DMS79 (cell line): ENCODE measurements at regions not wholly inside any gene's neighbourhood (a gene's known extent, or its start where the extent isn't known, plus 50 kb on each side); places are given as distances from the start of the nearest gene placed in this dataset.
"Not testable (repeated sequence)": the region's sequence is repeated elsewhere in the genome, so short reads cannot be mapped to it uniquely, and the experiment has no call there.

Source experiments
- DNase-seq: peaks from one replicate; lab custom pipeline; 2025; lab: John Stamatoyannopoulos, UW

DNA sequence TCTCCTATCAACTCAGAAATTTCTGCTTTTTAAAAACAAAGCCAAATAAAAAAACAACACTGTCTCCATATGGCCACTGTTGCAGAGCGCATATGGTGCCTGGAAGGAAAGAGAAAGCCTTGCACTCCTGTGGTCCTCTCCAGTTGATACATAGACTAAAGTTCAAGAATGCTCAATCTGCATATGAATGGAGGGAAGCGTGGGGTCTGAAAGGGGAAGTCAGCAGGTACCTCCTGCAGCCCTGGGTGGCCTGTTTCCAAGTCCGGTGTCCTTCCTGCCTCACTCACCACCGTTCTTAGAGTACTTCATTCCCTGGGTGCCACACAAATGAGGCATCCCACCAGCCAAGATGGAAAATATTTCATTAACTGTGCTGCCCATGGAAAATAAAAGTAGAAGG lies 138.3 kb upstream of the PALS2 start:
- DNase-seq: no peak

DNA sequence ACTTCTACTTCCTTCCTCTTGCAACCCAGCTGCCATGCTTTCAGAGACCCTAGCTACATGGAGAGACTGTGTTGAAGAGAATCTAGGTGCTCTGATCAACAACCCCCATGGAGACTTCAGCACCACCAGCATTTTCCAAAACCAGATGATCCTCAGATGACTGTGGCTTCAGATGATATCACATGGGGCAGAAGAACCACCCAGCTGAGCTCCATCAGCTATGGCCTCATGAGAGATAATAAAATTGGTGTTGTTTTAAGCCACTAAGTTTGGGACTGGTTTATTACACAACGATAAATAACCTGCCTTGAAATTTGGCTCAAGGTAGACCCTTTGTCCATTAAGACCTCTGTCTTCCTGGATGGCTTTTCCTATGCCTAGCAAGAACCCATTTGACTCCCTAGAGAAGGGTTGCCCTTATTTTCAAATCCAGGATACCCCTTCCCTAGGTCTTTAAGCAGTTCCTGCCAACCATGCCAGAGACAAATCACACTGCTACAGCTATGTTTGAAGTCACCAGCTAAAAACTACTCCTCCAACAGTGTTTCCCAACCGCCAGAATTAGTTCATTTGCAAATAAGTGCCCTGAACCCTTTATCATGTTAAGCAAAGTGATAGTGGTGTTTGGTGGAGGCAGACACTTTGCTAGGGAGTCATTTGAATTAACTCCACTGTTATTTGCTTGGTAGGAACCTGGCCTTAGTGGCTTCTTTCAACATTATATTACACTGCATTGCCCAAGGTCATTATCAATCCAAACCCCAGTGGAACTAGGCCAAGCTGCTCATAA lies 136.9 kb upstream of the PALS2 start:
- DNase-seq: no peak

DNA sequence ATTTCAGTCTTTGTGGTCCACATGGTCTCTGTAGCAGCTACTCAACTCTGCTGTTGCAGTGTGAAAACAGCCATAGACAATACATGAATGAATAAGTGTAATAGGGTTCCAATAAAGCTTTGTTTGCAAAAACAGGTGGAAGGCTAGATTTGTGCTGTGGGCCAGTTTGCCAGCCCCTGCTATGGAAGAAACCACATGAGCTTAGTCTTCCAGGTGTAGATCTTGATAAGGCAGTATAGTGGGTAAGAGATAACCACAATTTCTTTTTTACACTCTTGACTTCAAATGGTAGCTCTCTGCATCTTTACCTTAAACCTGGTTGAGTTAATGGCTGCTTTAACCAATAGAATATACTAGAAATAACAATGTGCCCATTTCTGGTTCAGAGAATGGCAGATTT lies 135.0 kb upstream of the PALS2 start:
- no peak for DNase-seq

GRCh38 chr7:24439104-24439503 lies 134.1 kb upstream of the PALS2 start:
- not testable (repeated sequence) for DNase-seq

DNA sequence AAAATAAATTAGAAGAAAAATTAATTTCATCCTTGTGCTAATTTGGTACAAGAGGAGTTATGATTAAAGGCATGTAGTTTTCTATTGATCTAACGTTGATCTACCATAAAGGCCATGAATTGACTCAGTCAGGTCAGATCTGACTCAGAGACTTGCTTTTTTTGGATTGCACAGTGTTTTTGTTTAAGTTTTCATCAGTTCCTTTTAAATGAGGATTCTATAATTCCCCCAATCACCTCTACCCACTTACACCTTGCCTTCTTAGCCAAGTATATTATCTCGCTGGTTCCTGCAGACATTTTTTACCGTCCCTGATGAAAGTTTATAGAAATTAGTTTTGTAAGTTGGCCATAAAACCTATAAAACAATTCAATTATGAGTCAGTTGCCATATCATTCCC lies 132.4 kb upstream of the PALS2 start:
- no peak for DNase-seq

DNA sequence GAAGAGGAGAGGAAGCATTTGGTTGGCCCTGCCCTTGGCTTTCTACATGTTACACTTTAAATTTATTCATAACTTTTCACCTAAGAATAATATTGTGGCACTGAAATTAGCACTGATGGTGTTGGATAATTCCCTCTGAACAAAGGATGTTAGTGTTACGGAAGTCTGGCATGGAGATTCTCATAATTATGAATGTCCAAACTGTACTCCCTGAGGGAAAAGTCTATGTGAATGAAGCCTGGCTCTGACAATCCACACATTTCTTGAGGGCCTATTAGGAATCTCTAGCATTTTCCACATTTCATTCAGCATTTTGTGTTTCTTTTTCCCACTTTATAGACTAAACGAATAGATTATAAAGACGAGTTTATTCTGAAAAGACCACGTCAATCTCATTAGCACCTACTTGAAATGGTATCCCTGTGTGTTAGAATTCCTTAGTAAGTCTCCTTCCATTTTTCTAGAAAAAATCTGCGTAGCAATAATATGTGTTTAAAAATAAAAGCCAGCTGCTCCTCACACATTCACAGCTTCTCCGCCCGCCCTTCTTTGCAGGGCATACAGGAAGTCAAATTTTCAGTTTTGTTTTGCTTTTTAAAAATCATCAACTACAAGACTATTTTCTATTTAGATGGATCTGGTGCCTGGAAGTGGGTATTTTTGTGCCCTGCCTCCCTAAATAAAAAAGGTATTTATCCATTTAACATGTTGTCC lies 131.8 kb upstream of the PALS2 start:
- no peak for DNase-seq

GRCh38 chr7:24442170-24442777 lies 131.0 kb upstream of the PALS2 start:
- no peak for DNase-seq

GRCh38 chr7:24444666-24445440 lies 128.4 kb upstream of the PALS2 start:
- DNase-seq: no peak

GRCh38 chr7:24448038-24448437 lies 125.2 kb upstream of the PALS2 start:
- DNase-seq: no peak

DNA sequence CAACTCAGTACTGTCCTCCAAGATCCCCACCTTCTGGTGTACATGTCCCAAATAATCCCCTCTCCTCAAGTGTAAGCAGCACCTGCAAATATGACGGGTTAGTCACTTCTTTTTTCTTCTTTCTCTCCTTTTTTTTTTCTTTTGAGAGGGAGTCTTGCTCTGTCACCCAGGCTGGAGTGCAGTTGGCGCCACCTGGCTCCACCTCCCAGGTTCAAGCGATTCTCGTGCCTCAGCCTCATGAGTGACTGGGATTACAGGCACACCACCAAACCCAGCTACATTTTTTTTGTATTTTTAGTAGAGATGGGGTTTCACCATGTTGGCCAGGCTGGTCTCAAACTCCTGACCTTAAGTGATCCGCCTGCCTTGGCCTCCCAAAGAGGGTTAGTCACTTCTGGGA lies 123.8 kb upstream of the PALS2 start:
- DNase-seq: not testable (repeated sequence)

GRCh38 chr7:24455813-24456525 lies 117.3 kb upstream of the PALS2 start:
- no peak for DNase-seq

DNA sequence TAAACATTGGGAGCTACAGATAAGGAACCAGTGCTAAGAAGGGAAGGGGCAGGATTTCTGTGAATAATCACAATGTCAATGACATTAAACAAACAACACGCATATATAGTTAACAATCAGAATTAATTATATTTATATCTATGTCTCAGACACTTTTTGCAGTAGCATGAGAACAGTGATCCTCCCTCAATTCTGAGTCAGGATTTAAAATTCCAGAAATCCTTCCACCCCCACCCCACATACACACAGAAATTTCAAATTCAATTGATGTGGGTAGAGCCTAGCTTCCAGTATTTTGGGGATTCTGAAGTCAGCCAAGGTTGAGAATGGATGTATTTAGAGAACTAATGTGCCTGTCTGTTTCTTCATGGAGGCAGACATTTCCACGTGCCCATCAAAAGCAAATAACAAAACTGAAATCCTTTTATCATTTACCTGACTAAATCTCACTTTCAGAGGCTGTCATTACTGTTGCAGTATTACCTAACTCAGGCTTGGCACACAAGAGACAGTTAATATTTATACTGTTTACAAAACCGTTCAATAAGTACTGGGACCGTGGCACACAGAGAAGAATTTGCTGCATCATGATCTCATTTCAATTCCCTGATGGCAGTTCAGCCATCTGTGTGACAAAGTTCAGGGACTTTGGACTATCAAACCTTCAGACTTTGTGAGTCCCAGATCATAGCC lies 116.6 kb upstream of the PALS2 start:
- no peak for DNase-seq

DNA sequence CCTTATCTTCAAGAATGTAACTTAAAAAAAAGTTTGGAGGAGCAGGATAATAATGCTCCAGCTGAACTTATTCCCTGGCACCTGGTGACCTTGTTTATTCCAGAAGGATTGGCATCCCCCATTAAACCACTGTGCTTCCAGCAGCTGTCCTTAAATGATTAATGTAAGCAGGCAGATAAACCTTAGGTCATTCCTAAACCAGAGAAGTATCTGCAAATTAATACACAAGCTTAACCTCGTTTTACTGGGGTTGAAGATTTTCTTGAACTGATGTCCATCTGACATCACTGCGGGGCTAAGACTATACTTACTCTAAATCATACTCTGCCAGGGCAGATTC lies 116.1 kb upstream of the PALS2 start:
- no peak for DNase-seq

DNA sequence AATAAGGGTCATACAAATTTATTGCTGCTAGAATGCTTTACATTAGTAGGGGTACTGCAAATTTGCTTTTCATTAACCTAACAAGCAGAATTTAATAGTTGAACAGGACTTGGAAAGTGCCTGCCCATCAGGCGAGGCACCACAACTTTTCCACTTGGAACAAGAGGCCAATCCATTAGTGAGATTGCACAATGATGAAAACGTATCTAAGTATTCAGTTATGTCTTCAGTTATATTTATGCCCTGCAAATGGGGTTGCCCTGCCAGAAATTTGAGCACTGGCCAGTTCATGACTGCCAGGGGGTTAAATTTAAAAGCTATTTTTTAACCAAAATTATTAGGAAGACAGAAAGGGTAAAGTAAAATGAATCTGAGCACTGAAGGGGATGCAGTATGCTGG lies 111.1 kb upstream of the PALS2 start:
- DNase-seq: no peak

DNA sequence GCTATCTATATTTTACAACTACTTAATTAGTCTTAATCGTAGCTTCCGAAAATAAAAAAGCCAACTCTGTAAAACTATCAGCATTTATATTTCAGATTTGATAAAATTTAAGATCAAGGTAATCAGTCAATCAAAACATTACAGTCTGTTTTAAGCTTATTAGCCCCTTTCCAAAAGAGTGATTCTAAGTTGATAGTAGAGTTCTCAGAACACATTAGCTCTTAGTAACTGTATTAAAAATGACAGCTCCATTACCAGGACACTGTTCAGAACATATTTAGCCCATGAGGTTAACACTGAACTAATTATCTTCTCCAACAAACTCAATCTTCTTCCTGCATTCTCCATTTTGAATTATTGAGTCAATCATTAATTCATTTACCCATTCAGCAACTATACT lies 110.3 kb upstream of the PALS2 start:
- DNase-seq: no peak

GRCh38 chr7:24463474-24463873 lies 109.8 kb upstream of the PALS2 start:
- DNase-seq: no peak

DNA sequence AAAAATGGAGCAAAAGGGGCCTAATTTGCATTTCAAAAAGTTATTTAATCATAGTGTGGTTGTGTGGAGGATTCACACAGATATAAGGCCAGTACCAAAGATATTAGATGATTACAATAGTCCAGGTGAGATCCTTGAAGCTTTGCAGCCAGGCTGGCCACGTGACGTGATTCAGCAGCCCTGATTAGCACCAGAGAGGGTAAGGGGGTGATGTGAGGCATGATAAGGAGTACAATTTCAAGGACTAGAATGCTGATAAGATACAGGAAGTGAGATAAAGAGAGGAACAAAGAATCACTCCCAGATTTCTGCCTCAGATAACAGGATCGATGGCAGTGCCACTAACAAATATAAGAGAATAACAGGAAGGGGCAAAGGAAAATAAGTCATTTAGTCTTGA lies 108.4 kb upstream of the PALS2 start:
- no peak for DNase-seq

GRCh38 chr7:24466168-24466768 lies 107.0 kb upstream of the PALS2 start:
- no peak for DNase-seq

DNA sequence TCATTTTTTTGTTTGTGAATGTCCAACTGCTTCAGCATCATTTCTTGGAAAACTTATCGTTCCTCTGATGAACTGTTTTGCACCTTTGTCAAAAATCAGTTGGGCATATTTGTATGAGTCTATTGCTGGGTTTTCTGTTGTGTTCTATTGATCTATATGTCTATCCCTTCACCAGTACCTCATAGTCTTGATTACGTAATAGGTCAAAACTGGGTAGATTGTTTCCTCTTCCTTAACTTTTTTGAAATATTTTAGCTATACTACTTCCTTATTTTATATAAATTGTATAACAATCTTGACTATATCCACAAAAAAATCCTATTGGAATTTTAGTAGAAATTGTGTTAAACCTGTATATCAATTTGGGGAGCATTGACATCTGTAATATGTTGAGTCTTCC lies 104.1 kb upstream of the PALS2 start:
- no peak for DNase-seq

DNA sequence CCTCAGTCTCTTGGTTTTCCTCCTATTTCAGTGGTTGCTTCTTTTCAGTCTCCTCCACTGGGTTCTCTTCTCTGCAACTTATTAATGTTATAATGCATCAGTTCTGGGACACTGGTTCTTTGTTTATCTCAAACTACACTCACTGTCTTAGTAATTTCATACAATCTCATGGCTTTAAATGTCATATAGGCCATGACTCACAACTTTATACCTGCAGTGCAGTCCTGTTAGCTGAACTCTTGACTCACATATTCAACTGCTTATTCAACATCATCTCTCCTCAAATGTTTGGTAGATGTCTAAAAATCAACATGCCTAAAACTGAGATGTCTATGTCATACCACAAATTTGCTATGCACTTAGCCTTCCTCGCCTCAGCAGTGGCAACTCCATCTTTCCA lies 101.2 kb upstream of the PALS2 start:
- DNase-seq: no peak
